ENCODE measurements at regions not wholly inside any gene's neighbourhood (a gene's known extent, or its start where the extent isn't known, plus 50 kb on each side); places are given as distances from the start of the nearest gene placed in this dataset.

- no peak overlapping the region for H3K9ac ChIP-seq (replicated peaks; ENCODE audit: extremely low read depth, insufficient read depth, low read length)
- no peak for TF ChIP-seq MYC (IDR thresholded peaks at IDR 0.05; ENCODE audit: low read depth, low read length)
- TF ChIP-seq GATA2 (IDR thresholded peaks at IDR 0.05; ENCODE audit: insufficient read depth, insufficient read length, low read depth, low read length): no peak
- TF ChIP-seq EZH2 (IDR thresholded peaks at IDR 0.05; ENCODE audit: borderline replicate concordance, low read depth, low read length, severe bottlenecking): no peak
- TF ChIP-seq CTCF (IDR thresholded peaks at IDR 0.05; ENCODE audit: extremely low read depth in 1 of 2, insufficient read depth in 1 of 2, low read depth in 1 of 2, low read length in 2 of 2): no peak
- TF ChIP-seq MAX (IDR thresholded peaks at IDR 0.05; ENCODE audit: insufficient read depth, insufficient read length): no peak
- TF ChIP-seq POLR2A (IDR thresholded peaks at IDR 0.05; ENCODE audit: low read depth, low read length): no peak
- no peak for TF ChIP-seq POLR2AphosphoS5 (IDR thresholded peaks at IDR 0.05; ENCODE audit: insufficient read depth, low read depth, low read length)
- TF ChIP-seq JUN (IDR thresholded peaks at IDR 0.05; ENCODE audit: borderline replicate concordance, insufficient read depth, insufficient read length, low read depth): no peak
- TF ChIP-seq FOS (IDR thresholded peaks at IDR 0.05; ENCODE audit: borderline replicate concordance, insufficient read depth, low read length): no peak
- H3K9me3 ChIP-seq (replicated peaks; ENCODE audit: control insufficient read depth, insufficient read depth, low read length): no peaks in the 10 kb centered on the region
- H3K4me2 ChIP-seq (ENCODE audit: insufficient read depth, low read length): no peak overlapping the region
- no peaks in the 10 kb centered on the region for H3K9me1 ChIP-seq (replicated peaks; ENCODE audit: control insufficient read depth, extremely low read depth, insufficient read depth, low read length)
- H3K27ac ChIP-seq (ENCODE audit: insufficient read depth, low read depth, low read length): no peak overlapping the region
- intact Hi-C loops (cut with micrococcal nuclease): no loop called here
- FAIRE-seq (peak; percentile 8), DNase-seq (ENCODE audit: low read depth, low spot score) (no peak)
- no peaks in the 10 kb centered on the region for H3K4me1 ChIP-seq (ENCODE audit: control insufficient read depth, extremely low read depth, insufficient read depth, low read length)
- dilution Hi-C loops (cut with MboI; ENCODE audit: extremely low pct_ligation_motif_present, low sequenced_read_pairs): no loop called here
- no peaks in the 10 kb centered on the region for H3K27me3 ChIP-seq (ENCODE audit: control insufficient read depth in 2 of 2, insufficient read depth in 2 of 2, low read length in 2 of 2)
- no peak overlapping the region for H3K4me3 ChIP-seq (replicated peaks in 1 of 3; ENCODE audit: insufficient read depth in 1 of 3, low read depth in 1 of 3, low read length in 3 of 3)
- no peaks in the 10 kb centered on the region for H3K36me3 ChIP-seq (ENCODE audit: control insufficient read depth in 2 of 2, extremely low read depth in 1 of 2, insufficient read depth in 2 of 2, low read length in 2 of 2)
- H2AFZ ChIP-seq (ENCODE audit: low read depth, low read length): no peak overlapping the region
- no peaks in the 10 kb centered on the region for H3K79me2 ChIP-seq (ENCODE audit: control insufficient read depth, insufficient read depth, low read length)
- POLR2A ChIA-PET: no interaction called here
- BruUV-seq (replicated peaks): no TSS peak
- H4K20me1 ChIP-seq (replicated peaks; ENCODE audit: control insufficient read depth, extremely low read depth, insufficient read depth, low read length): no peaks in the 10 kb centered on the region
- CTCF ChIA-PET: interaction anchor here (1.1 kb wide), 1 partner anchor 13 kb away, joined by 3 read pairs; no protein-coding TSS in a partner anchor
These were observed 594.3 kb upstream of the PCDH7 start for GRCh38 chr4:30125868-30126267.

Measured in endothelial cell of umbilical vein (primary cell).